Uterus (tissue), 2 donors: ENCODE measurements at regions not wholly inside any gene's neighbourhood (a gene's known extent, or its start where the extent isn't known, plus 50 kb on each side); places are given as distances from the start of the nearest gene placed in this dataset.

Experiments used
- CTCF ChIP-seq, 4 experiments: fragments of 200-600 bp in 2 of 4; fragments of 450-650 bp in 2 of 4; sonication (generic) in 2 of 4; IDR thresholded peaks; one replicate each; pipeline ENCODE4 v1.5.1; 2016 to 2019; ENCODE audit warnings: antibody characterized with exemption in 4 of 4, mild to moderate bottlenecking in 2 of 4, moderate library complexity in 1 of 4
- POLR2A ChIP-seq, 2 donors: fragments of 450-650 bp; IDR thresholded peaks; one replicate each; pipeline ENCODE4 v1.6.1; 2016; ENCODE audit warnings: antibody characterized with exemption in 2 of 2, mild to moderate bottlenecking in 1 of 2, moderate library complexity in 1 of 2

GRCh38 chr2:139916822-139917221 is 1136.6 kb upstream of the NXPH2 start:
- no peak for TF ChIP-seq CTCF (IDR thresholded peaks at IDR 0.05)
- no peak for TF ChIP-seq POLR2A (IDR thresholded peaks at IDR 0.05)
